ENCODE measurements at regions not wholly inside any gene's neighbourhood (a gene's known extent, or its start where the extent isn't known, plus 50 kb on each side); places are given as distances from the start of the nearest gene placed in this dataset.
A peak's percentile ranks its signal among the peaks of the same experiment; 100 is the strongest.

- Mint-ChIP-seq H3K36me3 (ENCODE audit: insufficient read depth) (no peaks in the 10 kb centered on the region), H3K4me3 (ENCODE audit: low read depth) (no peak overlapping the region), H3K27me3 (peaks cover 11% of the 10 kb centered on the region), H3K9me3 (ENCODE audit: low read depth) (no peaks in the 10 kb centered on the region), H3K4me1 (ENCODE audit: low read depth) (peaks cover 12% of the 10 kb centered on the region), H3K27ac (no peak overlapping the region)
- DNase-seq (ENCODE audit: low spot score, unreplicated experiment): no peak
- TF ChIP-seq CTCF (IDR thresholded peaks at IDR 0.05; ENCODE audit: unreplicated experiment): peak; percentile 23
Observed at GRCh38 chr21:39082656-39083376, 100.4 kb downstream of the PSMG1 start.

- no peak overlapping the region for H3K4me3 Mint-ChIP-seq (ENCODE audit: low read depth)
- no peak for TF ChIP-seq CTCF (IDR thresholded peaks at IDR 0.05; ENCODE audit: unreplicated experiment)
- peaks cover 4% of the 10 kb centered on the region for H3K27me3 Mint-ChIP-seq
Observed at GRCh38 chr21:39080366-39080765, 102.9 kb downstream of the PSMG1 start.

GRCh38 chr21:39079617-39080016, 103.6 kb downstream of the PSMG1 start:
- Mint-ChIP-seq H3K27ac (peak overlapping the region; percentile 49), H3K36me3 (ENCODE audit: insufficient read depth) (no peaks in the 10 kb centered on the region), H3K9me3 (ENCODE audit: low read depth) (peaks cover 4% of the 10 kb centered on the region), H3K27me3 (peaks cover 4% of the 10 kb centered on the region), H3K4me3 (ENCODE audit: low read depth) (no peak overlapping the region), H3K4me1 (ENCODE audit: low read depth) (peaks cover 12% of the 10 kb centered on the region)
- no peak for DNase-seq (ENCODE audit: low spot score, unreplicated experiment)
- no peak for TF ChIP-seq CTCF (IDR thresholded peaks at IDR 0.05; ENCODE audit: unreplicated experiment)

More at GRCh38 chr21:39080366-39080765, 102.9 kb downstream of the PSMG1 start:
- DNase-seq (ENCODE audit: low spot score, unreplicated experiment): no peak
- H3K9me3 Mint-ChIP-seq (ENCODE audit: low read depth): peaks cover 4% of the 10 kb centered on the region
- H3K4me1 Mint-ChIP-seq (ENCODE audit: low read depth): peaks cover 12% of the 10 kb centered on the region
- no peaks in the 10 kb centered on the region for H3K36me3 Mint-ChIP-seq (ENCODE audit: insufficient read depth)
- H3K27ac Mint-ChIP-seq: no peak overlapping the region

- Mint-ChIP-seq H3K27ac (no peak overlapping the region), H3K36me3 (ENCODE audit: insufficient read depth) (no peaks in the 10 kb centered on the region), H3K27me3 (peaks cover under 1% of the 10 kb centered on the region), H3K4me1 (ENCODE audit: low read depth) (peaks cover 9% of the 10 kb centered on the region), H3K4me3 (ENCODE audit: low read depth) (no peak overlapping the region), H3K9me3 (ENCODE audit: low read depth) (peaks cover 4% of the 10 kb centered on the region)
- TF ChIP-seq CTCF (IDR thresholded peaks at IDR 0.05; ENCODE audit: unreplicated experiment): no peak
- DNase-seq (ENCODE audit: low spot score, unreplicated experiment): no peak
Observed at GRCh38 chr21:39078322-39079065, 104.8 kb downstream of the PSMG1 start.

GRCh38 chr21:39077876-39078275, 105.4 kb downstream of the PSMG1 start:
- Mint-ChIP-seq H3K27me3 (no peaks in the 10 kb centered on the region), H3K9me3 (ENCODE audit: low read depth) (peaks cover 4% of the 10 kb centered on the region), H3K4me3 (ENCODE audit: low read depth) (no peak overlapping the region), H3K4me1 (ENCODE audit: low read depth) (peaks cover 6% of the 10 kb centered on the region), H3K27ac (no peak overlapping the region), H3K36me3 (ENCODE audit: insufficient read depth) (no peaks in the 10 kb centered on the region)
- DNase-seq (ENCODE audit: low spot score, unreplicated experiment): no peak
- TF ChIP-seq CTCF (IDR thresholded peaks at IDR 0.05; ENCODE audit: unreplicated experiment): no peak

Measured in progenitor cell of endocrine pancreas (in vitro differentiated cells).